ENCODE measurements at regions not wholly inside any gene's neighbourhood (a gene's known extent, or its start where the extent isn't known, plus 50 kb on each side); places are given as distances from the start of the nearest gene placed in this dataset.

- no peak for FAIRE-seq
Observed at GRCh38 chr16:35516551-35516950, 2057.1 kb downstream of the TP53TG3F start.

GRCh38 chr16:35516971-35517370 is 2057.6 kb downstream of the TP53TG3F start:
- no peak for FAIRE-seq

GRCh38 chr16:35523991-35524390 is 2064.6 kb downstream of the TP53TG3F start:
- FAIRE-seq: no peak

GRCh38 chr16:35525979-35526590 is 2066.7 kb downstream of the TP53TG3F start:
- FAIRE-seq: no peak

GRCh38 chr16:35532576-35532975 is 2073.2 kb downstream of the TP53TG3F start:
- no peak for FAIRE-seq

GRCh38 chr16:35533683-35534082 is 2074.3 kb downstream of the TP53TG3F start:
- no peak for FAIRE-seq

- FAIRE-seq: no peak
Observed at GRCh38 chr16:35543486-35543885, 2084.1 kb downstream of the TP53TG3F start.

GRCh38 chr16:35552763-35553162 is 2093.4 kb downstream of the TP53TG3F start:
- no peak for FAIRE-seq

GRCh38 chr16:35557731-35558130 is 2098.3 kb downstream of the TP53TG3F start:
- no peak for FAIRE-seq

GRCh38 chr16:35559911-35560636 is 2100.7 kb downstream of the TP53TG3F start:
- FAIRE-seq: no peak

GRCh38 chr16:35560637-35560984 is 2101.2 kb downstream of the TP53TG3F start:
- no peak for FAIRE-seq

GRCh38 chr16:35561346-35561745 is 2101.9 kb downstream of the TP53TG3F start:
- no peak for FAIRE-seq

GRCh38 chr16:35562471-35562870 is 2103.1 kb downstream of the TP53TG3F start:
- FAIRE-seq: no peak

- FAIRE-seq: no peak
Observed at GRCh38 chr16:35562919-35563318, 2103.5 kb downstream of the TP53TG3F start.

GRCh38 chr16:35564148-35564547 is 2104.7 kb downstream of the TP53TG3F start:
- FAIRE-seq: no peak

- no peak for FAIRE-seq
Observed at GRCh38 chr16:35564889-35565288, 2105.5 kb downstream of the TP53TG3F start.

- no peak for FAIRE-seq
Observed at GRCh38 chr16:35565626-35566025, 2106.2 kb downstream of the TP53TG3F start.

- no peak for FAIRE-seq
Observed at GRCh38 chr16:35569413-35569812, 2110.0 kb downstream of the TP53TG3F start.

- no peak for FAIRE-seq
Observed at GRCh38 chr16:35570946-35571345, 2111.5 kb downstream of the TP53TG3F start.

GRCh38 chr16:35572186-35572585 is 2112.8 kb downstream of the TP53TG3F start:
- no peak for FAIRE-seq

- no peak for FAIRE-seq
Observed at GRCh38 chr16:35573407-35573806, 2114.0 kb downstream of the TP53TG3F start.

- FAIRE-seq: no peak
Observed at GRCh38 chr16:35574011-35574410, 2114.6 kb downstream of the TP53TG3F start.

GRCh38 chr16:35574454-35575431 is 2115.3 kb downstream of the TP53TG3F start:
- no peak for FAIRE-seq

GRCh38 chr16:35575432-35575821 is 2116.0 kb downstream of the TP53TG3F start:
- FAIRE-seq: no peak

Measured in TTC549 (cell line).